MM.1S (cell line): ENCODE measurements at regions not wholly inside any gene's neighbourhood (a gene's known extent, or its start where the extent isn't known, plus 50 kb on each side); places are given as distances from the start of the nearest gene placed in this dataset.

Experiments used
- CTCF ChIP-seq: fragments of 300-600 bp; sonication (generic); IDR thresholded peaks from 2 replicates; pipeline ENCODE4 v1.5.1; 2016; ENCODE audit warnings: antibody characterized with exemption, low read length, mixed read lengths
- EZH2 ChIP-seq: fragments of 300-600 bp; sonication (generic); optimal IDR thresholded peaks from 2 replicates; pipeline ENCODE3; 2017; ENCODE audit warnings: low read depth, mild to moderate bottlenecking, antibody characterized with exemption, low read length, mixed read lengths

GRCh38 chr4:117334451-117335188 is 249.2 kb upstream of the TRAM1L1 start:
- TF ChIP-seq EZH2 (no peak), CTCF (no peak)
